Mesothelial cell of epicardium (in vitro differentiated cells): ENCODE measurements at regions not wholly inside any gene's neighbourhood (a gene's known extent, or its start where the extent isn't known, plus 50 kb on each side); places are given as distances from the start of the nearest gene placed in this dataset.

Experiments
- DNase-seq, 2 experiments: peaks; one replicate each; pipeline ENCODE4 v3.0.0; 2021; ENCODE audit warnings: low spot score in 2 of 2; ENCODE audit not compliant: unreplicated experiment in 2 of 2
- H3K27ac Mint-ChIP-seq: 2 replicates; pipeline ENCODE4 v1.8.0; 2021; ENCODE audit warnings: mixed read lengths
- H3K27me3 Mint-ChIP-seq: 2 replicates; pipeline ENCODE4 v1.8.0; 2021; ENCODE audit warnings: low read depth, mixed read lengths
- H3K36me3 Mint-ChIP-seq: 2 replicates; pipeline ENCODE4 v1.8.0; 2021; ENCODE audit warnings: mixed read lengths
- H3K4me1 Mint-ChIP-seq: 2 replicates; pipeline ENCODE4 v1.8.0; 2021; ENCODE audit warnings: mixed read lengths
- H3K4me3 Mint-ChIP-seq: 2 replicates; pipeline ENCODE4 v1.8.0; 2021; ENCODE audit warnings: mild to moderate bottlenecking, moderate library complexity, mixed read lengths
- H3K9me3 Mint-ChIP-seq: 2 replicates; pipeline ENCODE4 v1.8.0; 2021; ENCODE audit warnings: mixed read lengths
- CTCF ChIP-seq: fragments of 200-600 bp; sonication (generic); IDR thresholded peaks from one replicate; pipeline ENCODE4 v1.5.0; 2021; ENCODE audit warnings: antibody characterized with exemption; ENCODE audit not compliant: unreplicated experiment

GRCh38 chr6:81067057-81067456 lies 685.4 kb downstream of the TENT5A start:
- H3K27me3 Mint-ChIP-seq = no peaks in the 10 kb centered on the region
- H3K4me1 Mint-ChIP-seq = peaks cover 6% of the 10 kb centered on the region
- H3K36me3 Mint-ChIP-seq = no peaks in the 10 kb centered on the region
- H3K9me3 Mint-ChIP-seq = no peaks in the 10 kb centered on the region
- no peak overlapping the region for H3K4me3 Mint-ChIP-seq
- no peak overlapping the region for H3K27ac Mint-ChIP-seq
- TF ChIP-seq CTCF = no peak
- no peak for DNase-seq

- no peak for DNase-seq
These were observed 688.6 kb downstream of the TENT5A start for GRCh38 chr6:81063891-81064290.

GRCh38 chr6:81054036-81054435 lies 698.4 kb downstream of the TENT5A start:
- TF ChIP-seq CTCF = no peak
- no peaks in the 10 kb centered on the region for H3K36me3 Mint-ChIP-seq
- no peak overlapping the region for H3K4me3 Mint-ChIP-seq
- no peaks in the 10 kb centered on the region for H3K27me3 Mint-ChIP-seq
- H3K9me3 Mint-ChIP-seq = peaks cover 4% of the 10 kb centered on the region
- H3K4me1 Mint-ChIP-seq = no peaks in the 10 kb centered on the region
- H3K27ac Mint-ChIP-seq = no peak overlapping the region
- DNase-seq = no peak

More at GRCh38 chr6:81063891-81064290, 688.6 kb downstream of the TENT5A start:
- H3K27ac Mint-ChIP-seq = peak overlapping the region; percentile 53
- H3K36me3 Mint-ChIP-seq = no peaks in the 10 kb centered on the region
- no peaks in the 10 kb centered on the region for H3K9me3 Mint-ChIP-seq
- TF ChIP-seq CTCF = no peak
- H3K27me3 Mint-ChIP-seq = no peaks in the 10 kb centered on the region
- H3K4me1 Mint-ChIP-seq = peaks cover 6% of the 10 kb centered on the region
- H3K4me3 Mint-ChIP-seq = no peak overlapping the region

GRCh38 chr6:81051952-81052351 lies 700.5 kb downstream of the TENT5A start:
- Mint-ChIP-seq H3K4me1 (no peaks in the 10 kb centered on the region), H3K27me3 (no peaks in the 10 kb centered on the region), H3K9me3 (no peaks in the 10 kb centered on the region), H3K27ac (no peak overlapping the region), H3K36me3 (no peaks in the 10 kb centered on the region), H3K4me3 (no peak overlapping the region)
- no peak for DNase-seq
- no peak for TF ChIP-seq CTCF

- Mint-ChIP-seq H3K4me3 (no peak overlapping the region), H3K27me3 (no peaks in the 10 kb centered on the region), H3K27ac (no peak overlapping the region), H3K36me3 (no peaks in the 10 kb centered on the region), H3K9me3 (no peaks in the 10 kb centered on the region), H3K4me1 (no peaks in the 10 kb centered on the region)
- no peak for TF ChIP-seq CTCF
- no peak for DNase-seq
These were observed 702.9 kb downstream of the TENT5A start for GRCh38 chr6:81049425-81050042.

- Mint-ChIP-seq H3K27ac (no peak overlapping the region), H3K4me3 (no peak overlapping the region), H3K9me3 (peaks cover 17% of the 10 kb centered on the region), H3K36me3 (no peaks in the 10 kb centered on the region), H3K4me1 (no peaks in the 10 kb centered on the region), H3K27me3 (no peaks in the 10 kb centered on the region)
- no peak for DNase-seq
- no peak for TF ChIP-seq CTCF
These were observed 721.1 kb downstream of the TENT5A start for GRCh38 chr6:81031416-81031815.
